ENCODE measurements at regions not wholly inside any gene's neighbourhood (a gene's known extent, or its start where the extent isn't known, plus 50 kb on each side); places are given as distances from the start of the nearest gene placed in this dataset.
A peak's percentile ranks its signal among the peaks of the same experiment; 100 is the strongest.
"Not testable (repeated sequence)": the region's sequence is repeated elsewhere in the genome, so short reads cannot be mapped to it uniquely, and the experiment has no call there.

GRCh38 chr4:124157396-124158083 lies 555.0 kb downstream of the ANKRD50 start:
- DNase-seq (ENCODE audit: low read depth), result peak; percentile 63

- DNase-seq (ENCODE audit: low read depth), result no peak
Measured at GRCh38 chr4:124163401-124163800, 549.1 kb downstream of the ANKRD50 start.

GRCh38 chr4:124167602-124168001 lies 544.9 kb downstream of the ANKRD50 start:
- DNase-seq (ENCODE audit: low read depth), result peak; percentile 15

- not testable (repeated sequence) for DNase-seq (ENCODE audit: low read depth)
Measured at GRCh38 chr4:124169524-124169923, 543.0 kb downstream of the ANKRD50 start.

GRCh38 chr4:124173912-124174311 lies 538.6 kb downstream of the ANKRD50 start:
- DNase-seq (ENCODE audit: low read depth), result peak; percentile 53

GRCh38 chr4:124177647-124178425 lies 534.7 kb downstream of the ANKRD50 start:
- peak; percentile 70 for DNase-seq (ENCODE audit: low read depth)

- DNase-seq (ENCODE audit: low read depth), result peak; percentile 23
Measured at GRCh38 chr4:124178449-124179021, 534.0 kb downstream of the ANKRD50 start.

GRCh38 chr4:124179506-124180186 lies 532.9 kb downstream of the ANKRD50 start:
- DNase-seq (ENCODE audit: low read depth), result no peak

GRCh38 chr4:124181039-124181438 lies 531.5 kb downstream of the ANKRD50 start:
- no peak for DNase-seq (ENCODE audit: low read depth)

- DNase-seq (ENCODE audit: low read depth), result no peak
Measured at GRCh38 chr4:124183231-124183630, 529.3 kb downstream of the ANKRD50 start.

GRCh38 chr4:124183926-124184325 lies 528.6 kb downstream of the ANKRD50 start:
- DNase-seq (ENCODE audit: low read depth), result peak; percentile 55

- no peak for DNase-seq (ENCODE audit: low read depth)
Measured at GRCh38 chr4:124184792-124185191, 527.7 kb downstream of the ANKRD50 start.

GRCh38 chr4:124188595-124188994 lies 523.9 kb downstream of the ANKRD50 start:
- DNase-seq (ENCODE audit: low read depth), result no peak

GRCh38 chr4:124189545-124189944 lies 523.0 kb downstream of the ANKRD50 start:
- DNase-seq (ENCODE audit: low read depth), result no peak

- DNase-seq (ENCODE audit: low read depth), result no peak
Measured at GRCh38 chr4:124191329-124191728, 521.2 kb downstream of the ANKRD50 start.

- DNase-seq (ENCODE audit: low read depth), result no peak
Measured at GRCh38 chr4:124192544-124192943, 520.0 kb downstream of the ANKRD50 start.

- DNase-seq (ENCODE audit: low read depth), result no peak
Measured at GRCh38 chr4:124199185-124199584, 513.3 kb downstream of the ANKRD50 start.

- peak; percentile 49 for DNase-seq (ENCODE audit: low read depth)
Measured at GRCh38 chr4:124199755-124200154, 512.8 kb downstream of the ANKRD50 start.

- DNase-seq (ENCODE audit: low read depth), result no peak
Measured at GRCh38 chr4:124201636-124202035, 510.9 kb downstream of the ANKRD50 start.

GRCh38 chr4:124202099-124202498 lies 510.4 kb downstream of the ANKRD50 start:
- no peak for DNase-seq (ENCODE audit: low read depth)

GRCh38 chr4:124203613-124204238 lies 508.8 kb downstream of the ANKRD50 start:
- peak; percentile 26 for DNase-seq (ENCODE audit: low read depth)
